Fibroblast of skin of right biceps (primary cell): ENCODE measurements at regions not wholly inside any gene's neighbourhood (a gene's known extent, or its start where the extent isn't known, plus 50 kb on each side); places are given as distances from the start of the nearest gene placed in this dataset.
A peak's percentile ranks its signal among the peaks of the same experiment; 100 is the strongest.
"Not testable (repeated sequence)": the region's sequence is repeated elsewhere in the genome, so short reads cannot be mapped to it uniquely, and the experiment has no call there.

Source experiments
- DNase-seq: peaks from one replicate; pipeline ENCODE4 v3.0.0-alpha.2; 2013

- peak; percentile 88 for DNase-seq
Measured at GRCh38 chr16:85204242-85205010, 92.2 kb upstream of the CIBAR2 start.

DNA sequence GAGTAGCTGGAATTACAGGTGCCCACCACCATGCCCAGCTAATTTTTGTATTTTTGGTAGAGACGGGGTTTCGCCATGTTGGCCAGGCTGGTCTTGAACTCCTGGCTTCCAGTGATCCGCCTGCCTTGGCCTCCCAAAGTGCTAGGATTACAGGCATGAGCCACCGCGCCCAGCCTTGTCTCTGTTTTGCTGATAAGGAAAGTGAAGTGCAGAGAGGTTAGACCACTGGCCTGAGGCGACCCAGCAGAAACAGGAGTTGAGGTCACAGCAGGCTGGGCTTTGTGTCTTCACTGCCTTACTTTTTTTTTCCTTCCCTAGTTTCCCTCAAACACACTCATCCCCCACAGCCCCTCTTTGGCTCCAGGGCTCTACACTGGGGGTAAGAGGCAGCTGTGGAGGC, 93.0 kb upstream of the CIBAR2 start:
- DNase-seq = not testable (repeated sequence)

GRCh38 chr16:85205747-85206471, 93.6 kb upstream of the CIBAR2 start:
- peak; percentile 48 for DNase-seq

- DNase-seq = no peak
Measured at GRCh38 chr16:85206472-85207356, 94.4 kb upstream of the CIBAR2 start.

DNA sequence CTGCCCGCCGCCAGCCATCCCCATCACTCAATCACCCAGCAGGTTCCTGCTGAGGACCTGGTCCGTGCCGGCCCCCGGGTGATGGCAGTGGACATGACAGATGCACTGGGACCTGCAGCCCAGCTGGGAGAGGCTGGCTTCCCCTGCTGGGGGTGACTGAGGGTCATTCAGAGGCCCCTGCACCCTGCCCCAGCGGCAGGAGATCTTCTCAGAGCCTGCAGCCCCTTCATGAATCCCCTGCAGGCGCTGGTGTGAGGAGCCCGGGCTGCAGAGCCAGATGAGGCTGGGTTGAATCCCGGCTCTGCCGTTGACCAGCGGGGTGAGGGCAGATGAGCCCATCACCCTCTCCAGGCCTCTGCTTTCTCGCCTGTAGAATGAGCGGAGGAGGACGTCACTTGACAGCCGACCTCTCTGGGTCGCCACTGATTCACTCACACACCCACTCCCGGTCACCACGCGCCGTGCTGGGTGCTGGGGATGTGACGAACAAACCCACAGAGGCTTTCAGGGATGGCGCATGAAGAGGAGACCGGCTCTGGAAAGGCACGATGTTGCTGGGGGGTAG, 95.2 kb upstream of the CIBAR2 start:
- DNase-seq = no peak

- no peak for DNase-seq
Measured at GRCh38 chr16:85208181-85208580, 95.9 kb upstream of the CIBAR2 start.

DNA sequence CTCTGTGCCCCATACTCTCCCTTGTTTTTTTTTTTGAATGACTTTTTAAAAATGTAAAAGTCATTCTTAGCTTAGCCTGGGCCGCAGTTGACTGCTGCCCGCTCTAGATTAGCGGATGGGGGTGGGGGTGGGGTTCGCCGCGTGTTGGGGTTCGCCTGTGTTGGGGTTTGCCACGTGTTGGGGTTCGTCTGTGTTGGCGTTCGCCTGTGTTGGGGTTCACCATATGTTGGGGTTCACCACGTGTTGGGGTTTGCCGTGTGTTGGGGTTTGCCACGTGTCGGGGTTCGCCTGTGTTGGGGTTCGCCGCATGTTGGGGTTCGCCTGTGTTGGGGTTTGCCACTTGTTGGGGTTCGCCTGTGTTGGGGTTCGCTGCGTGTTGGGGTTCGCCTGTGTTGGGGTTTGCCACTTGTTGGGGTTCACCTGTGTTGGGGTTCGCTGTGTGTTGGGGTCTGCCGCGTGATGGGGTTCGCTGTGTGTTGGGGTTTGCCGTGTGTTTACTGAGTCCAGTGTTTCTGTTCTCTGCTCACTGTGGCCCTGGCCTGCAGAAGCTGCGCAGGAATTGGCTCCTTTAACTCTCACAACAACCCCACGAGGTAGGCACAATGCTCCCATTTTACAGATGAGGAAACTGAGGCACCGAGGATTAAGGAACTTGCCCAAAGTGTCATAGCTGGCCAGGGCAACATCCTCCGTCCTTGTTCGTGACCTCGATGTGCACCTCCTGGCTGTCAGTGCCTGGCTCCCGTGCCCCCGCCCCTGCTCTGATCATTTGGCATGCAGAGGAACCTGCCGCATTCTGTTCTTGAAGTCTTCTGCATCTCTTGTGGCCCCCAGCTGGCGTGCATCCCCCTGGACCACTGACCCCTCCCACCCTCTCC, 96.6 kb upstream of the CIBAR2 start:
- DNase-seq = no peak

DNA sequence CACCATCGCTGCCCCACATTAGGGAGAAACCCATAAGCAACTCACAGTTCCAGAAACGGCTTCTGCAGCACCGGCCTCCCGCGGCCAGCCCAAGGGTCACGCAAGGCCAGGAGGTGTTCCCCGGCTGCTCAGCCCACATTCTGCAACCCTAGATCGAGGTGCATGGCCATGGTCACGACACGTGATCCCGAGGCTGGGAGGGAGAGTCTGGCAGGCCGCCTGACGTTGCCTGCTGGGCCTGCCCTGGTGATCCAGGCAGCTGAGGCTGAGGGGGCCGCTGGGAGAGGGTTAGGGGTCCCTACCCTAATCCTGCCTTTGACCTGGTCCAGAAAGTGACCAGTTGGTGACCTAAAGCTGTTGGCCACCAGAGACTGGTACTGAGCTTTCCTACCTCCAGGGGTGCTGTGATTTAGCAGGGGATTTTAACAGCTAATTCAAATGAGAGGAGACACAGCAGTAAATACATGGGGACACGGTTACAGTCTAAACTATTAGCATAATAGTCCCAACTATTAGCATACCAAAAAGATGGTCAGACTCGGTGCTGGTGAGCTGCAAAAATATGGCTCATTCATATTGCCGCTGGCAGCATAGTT, 97.4 kb upstream of the CIBAR2 start:
- no peak for DNase-seq

GRCh38 chr16:85210423-85211169, 98.3 kb upstream of the CIBAR2 start:
- DNase-seq = peak; percentile 85

GRCh38 chr16:85211271-85211801, 99.1 kb upstream of the CIBAR2 start:
- peak; percentile 74 for DNase-seq

- DNase-seq = no peak
Measured at GRCh38 chr16:85213926-85214675, 101.8 kb upstream of the CIBAR2 start.

DNA sequence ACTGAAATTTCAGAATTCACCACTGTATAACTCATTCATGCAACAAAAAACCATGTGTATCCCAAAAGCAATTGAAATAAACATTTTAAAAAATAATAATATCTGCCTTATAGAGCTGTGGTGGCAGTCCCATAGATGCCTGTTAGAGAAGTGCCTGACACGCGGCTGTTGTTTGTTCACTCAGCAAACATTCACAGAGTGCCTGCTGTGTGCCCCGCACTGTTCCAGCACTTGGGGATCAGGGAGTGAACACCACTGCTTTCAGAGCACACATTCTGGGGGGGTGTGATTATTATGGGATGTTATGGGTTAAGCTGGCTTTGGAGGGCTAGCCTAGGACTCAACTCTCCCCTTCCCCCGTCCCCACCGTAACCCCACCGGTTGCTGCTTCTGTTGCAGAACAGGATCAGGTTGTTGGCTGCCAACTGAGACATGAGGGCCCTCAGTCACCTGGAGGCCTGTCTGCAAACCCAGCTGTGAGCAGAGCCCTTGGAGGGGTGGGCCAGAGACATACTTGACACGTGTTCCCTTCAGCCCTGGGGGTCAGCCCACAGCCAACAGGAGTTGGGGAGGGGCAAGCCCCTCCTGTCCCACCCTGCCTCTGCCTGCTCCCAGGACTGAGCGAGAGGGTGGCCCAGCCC, 103.3 kb upstream of the CIBAR2 start:
- no peak for DNase-seq

- no peak for DNase-seq
Measured at GRCh38 chr16:85216522-85217375, 104.5 kb upstream of the CIBAR2 start.

GRCh38 chr16:85220125-85220839, 108.0 kb upstream of the CIBAR2 start:
- DNase-seq = peak; percentile 86

- DNase-seq = no peak
Measured at GRCh38 chr16:85220964-85221731, 108.9 kb upstream of the CIBAR2 start.

- no peak for DNase-seq
Measured at GRCh38 chr16:85221771-85222154, 109.5 kb upstream of the CIBAR2 start.
